GM19372 (cell line): ENCODE measurements at regions not wholly inside any gene's neighbourhood (a gene's known extent, or its start where the extent isn't known, plus 50 kb on each side); places are given as distances from the start of the nearest gene placed in this dataset.

Experiments used
- ATAC-seq: cut with Tn5 transposase; IDR thresholded peaks from one replicate; pipeline ENCODE4 v1.9.1; 2021; ENCODE audit warnings: mild to moderate bottlenecking, low read depth, moderate library complexity; ENCODE audit not compliant: unreplicated experiment

DNA sequence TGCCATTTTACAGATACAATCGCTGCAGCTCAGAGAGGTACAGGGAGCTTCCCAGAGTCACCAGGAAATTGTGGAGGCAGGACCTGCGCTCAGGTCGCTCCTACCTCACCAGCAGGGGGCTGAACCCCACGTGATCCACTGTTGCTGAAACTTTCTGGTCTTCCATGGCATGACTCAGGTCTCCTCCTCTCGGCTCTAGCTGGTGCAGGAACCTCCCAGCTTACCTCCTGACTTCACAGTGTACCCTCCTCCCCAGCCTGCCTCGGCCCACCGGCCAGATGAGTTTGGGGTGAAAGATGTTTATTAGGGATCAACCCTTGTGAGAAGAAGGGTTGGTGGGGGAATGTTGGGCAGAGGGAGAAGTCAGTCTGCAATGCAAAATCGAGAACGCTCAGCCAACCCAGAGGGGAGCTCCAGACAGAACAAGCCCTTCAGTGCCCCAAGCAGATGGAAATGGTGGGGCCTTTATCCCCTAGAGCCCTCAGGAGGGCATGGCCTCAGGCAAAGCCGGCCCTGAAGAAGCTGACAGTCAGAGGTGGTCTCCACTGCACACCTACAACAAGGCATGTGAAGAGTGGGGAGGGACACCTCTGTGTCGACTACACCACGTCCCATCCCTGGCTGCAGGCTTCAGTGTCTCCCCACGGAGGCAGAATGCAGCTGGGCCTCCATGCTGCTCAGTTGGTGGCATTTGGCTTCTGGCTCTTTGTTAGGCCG is 118.6 kb upstream of the PRR20G start:
- no peak for ATAC-seq

DNA sequence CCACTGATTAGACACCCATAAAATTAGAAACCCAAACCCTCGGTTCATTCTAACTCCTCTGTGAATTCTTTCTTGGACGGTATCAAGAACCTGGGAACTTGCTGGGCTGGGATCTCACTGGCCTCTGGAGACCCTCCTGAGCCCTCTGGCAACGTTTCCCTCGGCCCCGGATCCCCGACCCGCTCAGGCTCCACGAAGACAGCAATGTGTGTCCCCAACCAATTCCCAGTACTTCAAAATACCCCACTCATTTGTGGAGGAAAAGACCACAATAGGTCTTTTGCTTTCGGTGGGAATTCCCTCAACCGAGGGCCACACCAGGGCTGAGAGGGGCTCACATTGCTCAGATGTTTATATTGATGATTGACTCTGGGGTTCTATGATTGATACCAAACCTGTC is 117.9 kb upstream of the PRR20G start:
- ATAC-seq = no peak

DNA sequence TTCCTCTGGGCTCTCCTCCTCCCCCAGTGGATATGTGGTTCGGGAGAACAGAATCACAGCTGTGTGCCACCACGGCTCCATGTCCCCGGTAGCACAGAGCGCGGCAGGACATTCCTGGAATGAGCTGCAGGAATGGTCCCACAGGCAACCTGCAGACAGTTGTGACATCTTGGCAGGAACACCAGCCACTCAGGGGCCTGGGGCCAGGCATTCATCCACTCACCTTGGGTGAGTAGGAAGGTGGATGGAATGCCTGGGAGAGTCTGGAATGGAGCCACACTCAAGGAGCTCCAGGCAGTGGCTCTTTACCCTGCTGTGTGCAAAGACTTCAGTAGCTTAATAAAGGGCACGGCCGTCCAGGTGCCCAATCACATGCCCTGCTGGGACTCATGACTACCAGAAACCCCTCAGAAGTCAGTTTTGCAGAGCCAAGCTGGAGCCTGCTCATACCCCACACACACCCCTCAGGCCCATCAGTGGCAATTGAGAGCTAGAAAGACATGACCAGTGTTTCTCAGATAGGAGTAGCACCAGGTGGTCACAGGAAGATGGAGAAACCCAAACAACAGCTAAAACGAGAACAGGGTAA is 117.3 kb upstream of the PRR20G start:
- ATAC-seq = no peak

DNA sequence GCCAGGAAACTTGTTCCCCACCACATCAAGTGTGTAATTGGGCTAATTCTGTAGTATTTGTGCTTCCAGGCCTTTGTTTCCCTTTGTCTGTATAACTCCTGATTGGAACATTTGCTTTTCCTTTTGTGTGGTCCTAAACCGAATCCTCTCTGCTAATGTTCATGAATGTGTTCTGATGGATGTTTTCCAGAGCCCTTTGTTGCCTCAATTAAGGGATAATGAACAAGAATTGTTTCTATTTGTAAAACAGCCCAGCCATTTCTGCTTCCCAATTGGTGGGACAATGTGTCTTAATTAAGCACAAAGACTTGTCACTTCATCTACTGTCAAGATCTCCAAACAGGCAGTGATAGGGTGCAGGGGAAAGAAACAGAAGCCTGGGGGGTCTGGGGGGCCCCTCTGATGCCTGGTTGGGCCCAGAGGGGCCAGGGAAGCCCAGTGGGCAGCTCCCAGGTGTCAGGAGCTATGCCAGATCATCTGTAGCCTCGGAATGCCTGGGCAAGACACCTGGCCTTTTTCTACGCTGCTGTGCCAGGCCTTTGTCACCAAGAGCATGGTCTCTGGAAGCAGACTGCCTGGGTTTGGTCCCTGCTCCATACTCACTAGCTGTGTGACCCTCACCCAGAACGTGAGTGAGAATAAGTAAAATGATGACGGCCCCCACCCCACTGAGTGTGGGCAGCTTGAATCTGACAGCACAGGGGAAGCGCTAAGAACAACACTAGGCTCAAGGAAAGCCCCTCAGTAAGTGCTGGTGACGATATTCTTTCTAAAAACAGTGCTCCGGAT is 116.6 kb upstream of the PRR20G start:
- ATAC-seq = no peak

DNA sequence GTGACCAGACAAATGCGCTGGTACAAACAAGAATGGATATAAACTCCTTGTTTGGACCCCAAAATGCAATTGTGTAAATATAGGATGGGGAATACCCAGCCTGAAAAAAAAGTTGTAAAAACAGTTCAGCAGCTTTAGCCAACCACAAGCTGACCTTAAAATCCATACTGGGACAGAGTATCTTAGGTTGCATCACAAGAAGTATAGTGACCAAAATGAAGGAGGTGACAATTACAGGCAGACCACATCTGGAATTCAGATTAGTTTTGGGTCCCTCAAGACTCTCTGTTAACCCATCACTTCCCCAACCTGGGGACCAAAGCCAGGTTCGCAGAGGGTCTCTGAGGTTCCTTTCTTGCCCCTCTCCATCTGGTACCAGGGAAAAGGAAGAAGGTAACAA is 115.9 kb upstream of the PRR20G start:
- no peak for ATAC-seq

DNA sequence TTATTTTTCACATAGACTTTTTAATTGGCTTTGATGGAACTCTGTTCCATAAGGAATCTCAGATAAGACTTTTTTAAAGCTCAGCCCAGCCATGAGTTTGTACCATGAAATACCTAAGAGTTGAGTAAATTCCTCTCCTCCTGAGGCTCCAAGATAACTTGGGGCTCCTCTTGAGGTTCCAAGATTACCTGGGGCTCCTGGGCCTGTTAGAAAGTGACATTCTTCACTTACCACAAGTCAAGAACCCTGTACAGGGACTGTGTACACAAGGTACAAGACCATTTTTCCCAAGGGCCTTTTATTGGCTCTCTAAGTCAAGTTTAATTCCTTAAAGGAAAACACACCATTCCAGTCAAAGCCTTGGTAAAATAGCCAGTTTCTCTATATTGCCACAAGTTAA is 111.3 kb upstream of the PRR20G start:
- ATAC-seq = no peak

DNA sequence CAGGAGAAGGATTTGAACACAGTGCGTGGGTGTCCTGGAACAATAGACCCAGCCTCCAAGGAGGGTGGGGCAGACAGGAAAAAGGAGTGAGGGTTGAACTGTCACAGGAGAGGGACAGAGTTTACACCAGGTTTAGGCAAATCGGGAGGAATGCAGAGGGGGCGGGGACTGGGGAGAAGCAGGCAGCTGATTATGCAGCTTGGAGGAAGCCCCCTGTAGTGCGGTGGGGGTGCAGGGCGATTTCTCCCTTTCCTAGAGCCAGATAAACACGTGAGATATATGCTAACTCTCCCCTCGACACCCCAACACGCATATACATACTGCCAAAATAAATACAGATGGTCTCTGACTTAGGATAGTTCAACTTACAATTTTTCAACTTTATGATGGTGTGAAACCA is 108.6 kb upstream of the PRR20G start:
- no peak for ATAC-seq

DNA sequence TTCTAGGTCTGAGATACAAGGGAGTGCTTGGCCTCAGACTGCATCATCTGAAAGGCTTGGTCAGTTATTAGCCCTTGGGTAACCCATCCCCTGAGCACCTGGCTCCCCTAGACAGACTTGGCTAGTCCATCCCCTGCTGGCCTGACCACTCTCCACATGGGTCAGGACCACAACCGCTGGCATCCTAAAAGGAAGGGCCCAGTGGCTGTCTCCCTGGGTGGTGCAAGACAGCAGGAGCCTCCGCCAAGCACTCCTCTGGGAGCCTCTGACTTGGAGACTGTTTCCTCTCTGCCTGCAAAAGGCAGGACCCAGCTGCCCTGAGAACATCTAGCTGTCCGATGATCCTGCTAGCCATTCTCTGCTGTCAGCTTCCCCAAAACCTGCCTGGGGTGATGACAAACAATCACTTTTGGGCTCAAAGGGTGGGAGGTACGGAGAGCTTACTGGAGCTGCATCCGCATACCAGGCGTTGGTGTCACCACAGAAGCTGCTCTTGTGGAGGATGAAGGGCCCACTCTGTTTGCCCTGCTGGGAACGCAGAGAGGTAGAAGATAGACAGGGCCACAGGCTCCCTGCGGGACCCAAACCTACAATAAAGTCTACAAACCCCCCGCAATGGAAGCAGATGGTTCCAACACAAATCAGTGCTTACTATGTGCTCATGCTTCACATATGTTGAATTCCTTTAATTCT is 108.0 kb upstream of the PRR20G start:
- ATAC-seq = no peak

DNA sequence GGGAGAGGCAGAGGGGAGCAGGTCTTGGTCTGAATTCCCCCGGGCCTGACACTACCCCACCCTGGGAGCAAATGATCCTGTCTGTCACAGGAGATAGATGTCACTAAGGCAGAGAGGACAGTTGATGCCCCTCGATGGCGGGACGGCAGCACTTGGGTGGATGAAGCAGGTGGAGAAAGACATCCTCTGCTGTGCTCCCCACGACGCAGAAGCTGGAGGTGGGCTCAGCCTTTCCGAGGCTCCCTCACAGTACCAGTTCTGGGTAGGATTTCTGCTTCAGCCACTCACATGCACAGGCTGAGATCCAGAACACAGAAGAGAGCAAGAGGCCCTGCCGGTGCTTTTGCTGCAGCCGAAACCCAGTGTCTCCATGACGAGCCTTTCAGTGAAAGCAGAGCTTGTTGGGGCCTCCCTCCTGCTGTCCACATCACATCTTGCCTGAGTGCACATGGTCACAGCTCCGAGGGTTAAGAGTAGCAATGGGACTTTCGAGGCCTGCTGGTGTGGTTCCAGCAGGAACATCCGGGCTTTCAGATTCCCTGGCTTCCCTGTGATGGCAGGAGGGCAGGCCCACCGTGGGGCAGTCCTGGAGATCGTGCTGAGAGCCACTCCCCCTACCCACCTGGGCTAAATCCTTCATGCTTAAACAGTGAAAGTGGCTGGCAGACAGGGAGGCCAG is 107.3 kb upstream of the PRR20G start:
- no peak for ATAC-seq

DNA sequence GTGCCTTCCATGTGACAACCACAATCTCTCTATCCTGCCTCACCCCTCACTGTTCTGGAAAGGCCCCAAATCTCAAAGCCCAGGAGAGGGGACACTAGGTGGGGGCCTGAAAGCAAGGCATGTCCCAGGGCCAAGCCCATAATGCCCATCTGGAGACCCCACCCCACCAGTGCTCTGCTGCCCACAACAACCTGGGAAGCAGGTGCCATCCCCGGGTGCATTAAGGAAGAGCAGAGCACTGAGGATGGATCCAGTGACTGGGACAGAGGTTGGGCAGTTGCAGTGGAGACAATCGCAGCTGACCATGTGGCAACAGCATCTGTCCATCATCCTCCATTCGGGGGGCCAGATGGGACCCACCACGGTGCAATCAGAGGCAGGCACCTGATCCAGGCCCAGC is 106.2 kb upstream of the PRR20G start:
- ATAC-seq = no peak

DNA sequence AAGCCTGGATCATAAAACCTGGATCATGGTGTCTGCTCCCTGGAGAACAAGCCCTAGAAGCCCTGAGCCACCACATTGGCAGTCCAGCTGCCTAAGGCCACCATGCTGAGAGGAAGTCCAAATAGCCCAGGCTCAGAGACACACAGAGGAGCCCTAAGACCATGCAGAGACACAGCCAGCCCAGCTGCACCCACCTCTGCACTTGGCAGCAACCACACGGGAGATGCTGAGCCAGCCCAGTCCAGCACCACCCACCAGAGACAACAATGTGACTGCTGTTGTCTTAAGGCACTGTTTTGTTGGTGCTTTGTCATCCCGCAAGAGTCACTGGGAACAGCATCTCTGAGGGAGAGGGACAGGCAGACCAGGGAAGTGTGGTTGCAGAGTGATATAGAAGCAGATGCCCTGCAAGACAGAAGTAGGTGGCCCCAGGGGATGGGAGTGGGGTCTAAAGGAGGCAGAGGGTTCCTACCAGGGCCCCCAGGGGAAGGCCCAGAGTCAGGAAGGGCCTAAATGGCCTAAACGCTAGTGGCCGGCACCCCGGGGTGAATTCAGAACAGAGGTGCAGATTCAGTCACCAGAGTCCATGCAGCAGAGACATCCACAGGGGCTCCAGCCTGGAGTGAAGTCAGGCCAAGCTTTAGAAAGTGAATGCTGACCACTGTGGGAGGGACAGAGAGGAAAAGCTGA is 105.4 kb upstream of the PRR20G start:
- ATAC-seq = no peak

DNA sequence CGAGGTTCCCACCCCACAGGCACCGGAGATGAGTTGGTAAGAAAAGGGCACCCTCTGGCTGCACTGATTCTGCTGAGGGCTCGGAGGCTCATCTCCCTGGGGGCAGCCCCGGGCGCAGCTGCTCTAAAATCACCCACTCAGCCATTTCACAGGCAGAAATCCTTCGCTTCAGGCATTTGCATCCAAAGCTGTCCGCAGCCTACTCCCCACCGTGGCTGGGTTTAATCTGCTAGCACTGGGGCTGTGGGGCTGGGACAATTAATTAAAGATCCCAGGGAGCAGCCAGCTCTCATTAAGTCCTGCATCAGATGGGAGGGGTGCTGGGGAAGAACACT is 104.3 kb upstream of the PRR20G start:
- no peak for ATAC-seq

DNA sequence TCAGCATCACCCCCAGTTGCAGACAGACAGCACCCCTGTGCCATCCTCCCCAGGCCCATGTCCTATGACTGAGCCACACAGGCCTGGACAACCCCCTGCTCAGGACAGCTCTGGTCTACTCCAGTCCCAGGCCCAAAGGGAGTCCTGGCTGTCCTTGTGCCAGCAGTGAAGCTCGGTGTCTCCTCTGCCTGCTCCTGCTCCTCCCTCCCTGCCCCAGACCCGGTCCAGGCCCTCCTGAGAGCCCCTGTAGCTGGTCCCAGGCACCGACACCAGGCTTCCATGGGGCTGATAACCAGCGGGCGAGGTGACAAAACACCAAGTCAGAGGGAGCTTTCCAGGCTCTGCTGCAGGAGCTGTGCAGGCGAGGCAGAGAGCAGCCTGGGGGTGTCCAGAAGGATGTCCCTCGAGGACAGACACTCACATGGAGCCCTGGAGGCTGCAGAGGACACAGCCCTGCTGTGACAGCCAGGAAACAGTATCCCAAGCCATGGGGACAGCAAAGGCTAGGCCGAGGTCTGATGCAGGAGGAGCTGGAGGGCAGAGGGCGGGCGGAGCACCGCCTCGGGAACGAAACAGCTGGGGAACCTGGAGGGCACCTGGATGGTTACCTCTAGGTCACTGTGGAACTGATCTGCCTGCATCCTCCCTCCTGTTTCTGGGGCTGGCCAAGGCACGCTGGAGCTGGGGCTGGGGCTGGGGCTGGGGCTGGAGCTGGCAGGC is 103.8 kb upstream of the PRR20G start:
- no peak for ATAC-seq

DNA sequence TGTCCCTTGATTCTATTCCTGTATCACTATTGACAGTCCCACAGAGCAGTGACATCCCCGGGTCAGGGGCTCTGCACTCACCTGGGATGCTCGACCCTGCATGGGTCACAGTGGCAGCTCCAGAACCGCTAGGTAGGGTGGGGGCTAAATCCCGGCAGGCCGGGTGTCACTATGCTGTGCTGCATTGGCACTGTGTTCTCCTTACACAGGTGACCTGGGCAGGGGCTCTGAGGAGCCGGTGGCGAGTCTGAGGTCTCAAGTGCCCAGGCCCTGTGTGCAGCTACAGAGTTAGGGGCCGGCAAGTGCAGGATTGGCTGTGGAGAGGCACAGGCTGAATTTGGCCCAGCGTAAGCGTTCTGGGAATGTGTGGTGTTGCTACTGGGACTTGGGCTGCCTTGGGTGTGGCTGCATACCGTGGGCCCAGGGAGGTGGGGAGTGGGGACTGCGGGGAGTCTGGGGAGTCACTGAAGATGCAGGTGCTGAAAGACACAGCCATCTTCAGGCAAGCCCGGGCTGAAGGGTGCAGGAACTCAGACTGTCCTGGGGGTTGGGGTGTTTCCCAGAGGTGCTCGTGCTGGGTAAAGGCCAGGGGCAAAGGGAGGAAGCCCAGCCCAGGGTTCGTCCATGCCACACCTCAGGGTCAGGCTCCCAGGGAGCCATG is 102.6 kb upstream of the PRR20G start:
- ATAC-seq = no peak

DNA sequence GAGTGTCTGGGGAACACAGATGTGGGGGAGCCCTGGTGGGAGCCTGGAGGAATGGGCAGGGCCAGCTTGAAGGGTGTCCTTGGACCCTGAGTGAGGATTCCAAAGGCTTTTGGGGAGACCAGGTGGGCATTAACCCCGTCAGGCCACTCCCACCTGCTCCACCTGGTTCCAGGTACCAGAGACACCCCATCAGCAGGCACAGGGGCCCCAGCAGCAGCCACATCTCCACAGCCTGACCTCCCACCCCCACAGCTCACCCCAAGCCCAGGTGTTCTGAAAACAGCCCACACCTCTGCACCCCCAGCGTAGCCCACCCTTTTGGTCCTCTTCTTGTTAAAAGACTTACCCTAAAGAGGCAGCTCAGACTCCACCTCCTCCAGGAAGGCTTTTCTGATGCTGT is 102.1 kb upstream of the PRR20G start:
- no peak for ATAC-seq

DNA sequence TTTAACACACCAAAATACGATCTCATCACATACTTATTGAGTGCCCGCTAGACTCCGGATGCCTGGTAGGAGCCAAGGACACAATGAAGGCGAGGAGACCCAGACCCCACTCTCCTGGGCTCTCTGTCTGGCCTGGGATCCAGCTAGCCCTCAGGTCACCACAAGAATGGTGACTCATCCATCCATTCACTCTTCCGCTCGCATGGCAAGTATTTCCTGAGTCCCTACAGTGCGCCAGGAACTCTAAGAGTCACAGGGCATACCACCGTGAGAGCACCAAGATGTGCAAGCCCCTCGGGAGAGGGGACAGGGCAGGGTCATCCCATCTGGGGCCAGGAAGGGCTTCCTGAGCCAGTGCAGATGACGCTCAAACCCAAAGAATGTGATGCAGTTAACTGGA is 101.6 kb upstream of the PRR20G start:
- no peak for ATAC-seq

DNA sequence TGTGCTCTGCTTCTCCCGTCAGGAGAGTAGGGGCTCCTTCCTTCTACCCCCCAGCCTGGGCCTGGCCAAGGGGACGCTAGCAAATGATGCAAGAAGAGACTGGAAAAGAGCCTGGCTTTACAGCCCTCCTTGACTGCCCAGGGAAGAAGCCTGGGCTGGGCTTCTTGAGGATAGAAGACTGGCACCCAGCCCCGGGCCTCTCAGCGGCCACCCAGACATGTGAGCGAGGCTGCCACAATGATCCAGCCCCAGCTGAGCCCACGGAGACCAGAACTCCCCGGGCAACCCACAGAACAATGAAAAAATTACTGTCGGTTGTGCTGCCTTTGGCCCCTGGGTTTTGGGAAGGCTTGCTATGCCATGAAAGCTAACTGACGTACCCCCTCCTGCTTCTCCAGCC is 100.6 kb upstream of the PRR20G start:
- ATAC-seq = no peak

DNA sequence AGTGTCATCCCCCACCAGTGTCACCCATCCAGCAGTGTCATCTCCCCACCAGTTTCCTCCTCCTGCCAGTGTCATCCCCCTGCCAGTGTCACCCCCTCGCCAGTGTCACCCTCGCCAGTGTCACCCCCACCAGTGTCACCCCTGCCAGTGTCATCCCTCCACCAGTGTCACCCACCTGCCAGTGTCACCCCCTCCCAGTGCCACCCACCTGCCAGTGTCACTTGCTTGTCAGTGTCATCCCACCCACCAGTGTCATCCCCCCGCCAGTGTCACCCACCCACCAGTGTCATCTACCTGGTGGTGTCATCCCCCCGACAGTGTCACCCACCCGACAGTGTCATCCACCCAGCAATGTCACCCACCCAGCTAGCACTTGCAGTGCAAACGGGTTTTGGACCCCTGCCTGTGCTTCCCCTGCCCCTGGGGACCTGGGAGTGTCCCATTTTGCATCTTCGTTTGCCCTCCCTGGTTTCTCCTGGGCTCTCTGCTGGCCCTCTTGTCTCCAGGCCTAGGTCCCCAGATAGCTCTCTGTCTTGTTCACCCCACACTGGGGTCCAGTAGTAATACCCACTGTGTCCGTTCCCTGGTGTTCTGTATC is 99.8 kb upstream of the PRR20G start:
- no peak for ATAC-seq

DNA sequence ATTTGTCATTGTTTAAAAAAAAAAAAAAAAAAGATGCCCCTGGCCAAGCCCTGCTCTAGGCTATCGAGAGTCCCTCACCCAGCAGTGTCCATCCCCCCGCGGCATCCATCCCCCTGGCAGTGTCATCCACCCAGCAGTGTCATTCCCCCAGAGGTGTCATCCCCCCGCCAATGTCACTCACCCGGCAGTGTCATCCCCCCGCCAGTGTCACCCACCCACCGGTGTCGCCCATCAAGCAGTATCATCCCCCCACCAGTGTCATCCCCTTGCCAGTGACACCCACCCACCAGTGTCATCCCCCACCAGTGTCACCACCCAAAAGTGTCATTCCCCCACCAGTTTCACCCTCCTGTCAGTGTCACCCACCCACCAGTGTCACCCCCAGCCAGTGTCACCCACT is 99.3 kb upstream of the PRR20G start:
- ATAC-seq = no peak
